GM11168 (cell line): ENCODE measurements at regions not wholly inside any gene's neighbourhood (a gene's known extent, or its start where the extent isn't known, plus 50 kb on each side); places are given as distances from the start of the nearest gene placed in this dataset.

ENCODE experiments used
- in situ Hi-C: fragments of 300-500 bp; cut with MboI; formaldehyde crosslinking; loops from one replicate; pipeline ENCODE4 v1.12.0; 2022; ENCODE audit warnings: low sequenced_read_pairs; ENCODE audit not compliant: unreplicated experiment

- in situ Hi-C loops: no loop called here
These were observed 242.6 kb upstream of the TPM1 start for GRCh38 chr15:62799919-62800318.

GRCh38 chr15:62802612-62803011, 239.9 kb upstream of the TPM1 start:
- in situ Hi-C loops: no loop called here

GRCh38 chr15:62803856-62804400, 238.6 kb upstream of the TPM1 start:
- in situ Hi-C loops: no loop called here

GRCh38 chr15:62805502-62805901, 237.0 kb upstream of the TPM1 start:
- in situ Hi-C loops: no loop called here

- in situ Hi-C loops: no loop called here
These were observed 234.9 kb upstream of the TPM1 start for GRCh38 chr15:62807539-62808130.

GRCh38 chr15:62809115-62809967, 233.2 kb upstream of the TPM1 start:
- in situ Hi-C loops: no loop called here

DNA sequence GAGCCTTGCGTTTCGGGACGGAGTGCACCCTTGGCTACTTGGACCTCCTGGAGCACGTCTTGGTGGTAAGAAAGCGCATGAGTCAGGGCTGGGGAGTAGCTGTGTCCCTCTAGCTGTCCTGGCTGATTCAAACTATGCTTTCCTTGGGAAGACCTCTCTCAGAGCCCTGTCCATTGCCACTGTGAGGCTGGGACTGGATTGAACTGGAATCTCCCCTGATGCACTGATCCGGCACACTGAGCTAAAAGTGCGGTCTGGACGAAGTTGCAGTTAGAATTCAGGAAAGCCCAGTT, 232.6 kb upstream of the TPM1 start:
- in situ Hi-C loops: no loop called here

- in situ Hi-C loops: no loop called here
These were observed 230.1 kb upstream of the TPM1 start for GRCh38 chr15:62812515-62812835.

GRCh38 chr15:62816342-62817069, 226.0 kb upstream of the TPM1 start:
- in situ Hi-C loops: no loop called here

- in situ Hi-C loops: no loop called here
These were observed 223.9 kb upstream of the TPM1 start for GRCh38 chr15:62818691-62819090.

GRCh38 chr15:62821384-62822131, 221.0 kb upstream of the TPM1 start:
- in situ Hi-C loops: no loop called here

GRCh38 chr15:62822228-62822627, 220.3 kb upstream of the TPM1 start:
- in situ Hi-C loops: no loop called here

- in situ Hi-C loops: no loop called here
These were observed 219.0 kb upstream of the TPM1 start for GRCh38 chr15:62823561-62823960.

DNA sequence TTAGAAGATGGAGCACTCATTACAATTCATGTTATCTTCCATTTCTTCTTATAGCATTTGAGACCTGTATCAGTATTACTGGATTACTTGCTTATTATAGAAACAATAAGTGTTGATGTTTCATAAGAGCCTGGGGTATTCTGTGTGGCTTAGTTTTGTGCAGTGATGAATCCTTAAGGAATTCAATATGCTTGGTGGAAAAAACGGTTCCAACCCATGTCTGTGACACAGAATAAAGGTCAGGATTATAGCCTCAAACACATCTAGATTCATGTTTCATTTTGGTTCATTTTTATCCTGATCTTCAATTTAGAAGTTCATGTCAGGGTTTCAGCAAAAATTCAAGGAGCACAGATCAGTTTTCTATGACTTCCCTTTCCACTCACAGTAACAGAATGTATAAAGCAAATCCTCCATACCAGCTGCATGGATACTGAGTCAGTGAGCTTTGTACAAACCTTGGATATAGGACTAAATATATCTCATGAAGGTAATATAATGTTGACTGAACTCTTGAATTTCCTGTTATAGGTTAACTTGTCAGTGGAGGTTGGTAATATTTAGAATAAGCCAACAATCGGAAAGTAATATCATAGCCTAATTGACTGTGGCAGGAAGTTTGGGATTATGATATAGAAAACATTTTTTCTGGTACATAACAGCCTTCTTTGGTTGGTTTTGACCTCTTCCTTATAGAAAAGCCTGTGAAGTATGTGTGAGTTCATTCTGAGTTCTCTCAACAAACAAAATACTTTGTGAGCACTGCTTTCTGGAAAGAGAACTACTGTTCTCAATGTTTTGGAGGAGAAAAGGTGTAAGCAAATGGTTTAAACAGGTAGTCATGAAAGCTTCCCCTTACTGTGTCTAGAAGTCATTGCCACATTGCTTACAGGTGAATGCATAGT, 218.2 kb upstream of the TPM1 start:
- in situ Hi-C loops: no loop called here

GRCh38 chr15:62825191-62825590, 217.4 kb upstream of the TPM1 start:
- in situ Hi-C loops: no loop called here

DNA sequence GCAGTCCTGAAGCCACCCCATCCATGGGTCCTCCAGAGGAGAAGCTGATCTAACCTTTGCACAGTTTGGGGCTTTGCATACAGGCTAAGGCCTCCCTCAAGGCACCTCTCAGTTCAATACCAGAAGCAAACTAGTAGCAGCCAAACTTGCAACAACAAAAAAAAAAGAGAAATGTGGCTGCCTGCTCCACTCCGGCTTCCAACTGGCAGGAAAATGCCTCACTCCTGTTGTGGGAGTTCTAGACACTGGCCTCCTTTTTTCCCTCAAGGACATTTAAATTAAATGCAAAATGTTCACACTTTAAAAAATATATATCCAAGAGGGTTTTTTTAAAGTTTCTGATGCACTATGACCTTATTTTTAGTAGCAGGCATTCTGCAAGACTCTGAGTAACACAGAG, 216.0 kb upstream of the TPM1 start:
- in situ Hi-C loops: no loop called here

DNA sequence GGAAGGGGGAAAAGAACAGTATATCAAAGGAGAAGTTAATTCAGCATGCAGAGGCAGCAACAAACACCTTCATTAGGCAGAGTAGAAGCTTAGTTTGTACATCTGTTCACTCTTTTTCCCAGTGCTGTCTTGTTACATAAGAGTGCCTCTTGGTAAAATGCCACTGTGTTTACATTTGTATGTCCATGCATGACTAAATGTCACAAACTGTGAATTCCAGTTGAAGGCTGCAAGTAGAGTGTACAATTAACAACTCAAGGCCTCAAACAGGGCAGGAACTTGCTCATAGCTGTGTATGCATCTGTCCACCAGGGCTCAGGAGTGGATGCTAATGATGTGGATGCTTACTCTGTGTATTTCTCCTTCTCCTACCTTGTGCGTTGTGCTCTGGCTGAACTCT, 214.2 kb upstream of the TPM1 start:
- in situ Hi-C loops: no loop called here

- in situ Hi-C loops: no loop called here
These were observed 210.3 kb upstream of the TPM1 start for GRCh38 chr15:62832231-62832630.

GRCh38 chr15:62833646-62834045, 208.9 kb upstream of the TPM1 start:
- in situ Hi-C loops: no loop called here
